SK-N-SH (cell line): ENCODE measurements at regions not wholly inside any gene's neighbourhood (a gene's known extent, or its start where the extent isn't known, plus 50 kb on each side); places are given as distances from the start of the nearest gene placed in this dataset.

Source experiments
- EP300 ChIP-seq, 2 experiments: IDR thresholded peaks; 2 replicates each; pipeline versions ENCODE4 v1.4.0 to v1.6.1; 2012; ENCODE audit warnings: borderline replicate concordance in 1 of 2, low read depth in 1 of 2, low read length in 1 of 2
- EZH2phosphoT487 ChIP-seq: fragments of 200-600 bp; sonication (generic); IDR thresholded peaks from 2 replicates; pipeline ENCODE4 v1.6.1; 2017; ENCODE audit warnings: low read depth, mixed run types, mild to moderate bottlenecking, antibody characterized with exemption, moderate library complexity, borderline replicate concordance
- FOXJ3 ChIP-seq: sonication (generic); formaldehyde crosslinking; IDR thresholded peaks from 2 replicates; pipeline ENCODE4 v1.5.1; 2020; ENCODE audit warnings: mild to moderate bottlenecking, missing genetic modification reagents
- GABPA ChIP-seq: IDR thresholded peaks from 2 replicates; pipeline ENCODE4 v1.4.0; 2012; ENCODE audit warnings: low read depth, mild to moderate bottlenecking
- JUND ChIP-seq: IDR thresholded peaks from 2 replicates; pipeline ENCODE4 v1.4.0; 2012
- MEF2A ChIP-seq: IDR thresholded peaks from 2 replicates; pipeline ENCODE4 v1.4.0; 2012; ENCODE audit warnings: low read depth, borderline replicate concordance
- POLR2AphosphoS5 ChIP-seq: IDR thresholded peaks from 2 replicates; pipeline ENCODE4 v1.6.1; 2012; ENCODE audit warnings: low read depth, low read length
- RCOR1 ChIP-seq: fragments of 150-350 bp; IDR thresholded peaks from 2 replicates; pipeline ENCODE4 v1.6.1; 2017; ENCODE audit warnings: antibody characterized with exemption, low read length
- SMC3 ChIP-seq: IDR thresholded peaks from 2 replicates; pipeline ENCODE4 v1.6.1; 2012; ENCODE audit warnings: low read depth, low read length, improper control_type of control experiment
- TF ChIP-seq, protein P1 (sequence below): fragments of 200-600 bp; sonication (generic); IDR thresholded peaks from 2 replicates; pipeline ENCODE4 v1.6.1; 2017; ENCODE audit warnings: antibody characterized with exemption, mild to moderate bottlenecking, moderate library complexity
- TF ChIP-seq, protein P2 (sequence below): fragments of 150-350 bp; IDR thresholded peaks from 2 replicates; pipeline ENCODE4 v1.6.1; 2017; ENCODE audit warnings: antibody characterized with exemption, low read length, low read depth, borderline replicate concordance
- TF ChIP-seq, protein P3 (sequence below): IDR thresholded peaks from 2 replicates; pipeline ENCODE4 v1.4.0; 2012; ENCODE audit warnings: low read depth, borderline replicate concordance

DNA sequence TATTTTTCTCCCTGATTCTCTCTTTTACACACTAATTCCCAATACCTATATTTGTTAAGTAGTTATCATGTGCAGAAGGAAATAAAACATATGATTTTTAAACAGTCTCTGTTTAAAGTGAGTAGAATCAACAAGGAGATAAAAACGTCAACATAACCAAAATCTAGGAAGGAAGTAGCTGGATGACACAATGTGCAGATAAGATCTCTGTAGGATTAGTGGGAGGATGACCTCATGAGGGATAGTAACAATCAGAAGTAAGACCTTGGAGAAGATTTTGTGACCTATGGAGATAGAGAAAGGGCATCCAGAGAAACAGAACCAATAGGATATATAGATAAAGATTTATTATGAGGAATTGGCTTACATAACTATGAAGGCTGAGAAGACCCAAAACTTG is 262.6 kb upstream of the CDH11 start:
- TF ChIP-seq, protein P1, sequence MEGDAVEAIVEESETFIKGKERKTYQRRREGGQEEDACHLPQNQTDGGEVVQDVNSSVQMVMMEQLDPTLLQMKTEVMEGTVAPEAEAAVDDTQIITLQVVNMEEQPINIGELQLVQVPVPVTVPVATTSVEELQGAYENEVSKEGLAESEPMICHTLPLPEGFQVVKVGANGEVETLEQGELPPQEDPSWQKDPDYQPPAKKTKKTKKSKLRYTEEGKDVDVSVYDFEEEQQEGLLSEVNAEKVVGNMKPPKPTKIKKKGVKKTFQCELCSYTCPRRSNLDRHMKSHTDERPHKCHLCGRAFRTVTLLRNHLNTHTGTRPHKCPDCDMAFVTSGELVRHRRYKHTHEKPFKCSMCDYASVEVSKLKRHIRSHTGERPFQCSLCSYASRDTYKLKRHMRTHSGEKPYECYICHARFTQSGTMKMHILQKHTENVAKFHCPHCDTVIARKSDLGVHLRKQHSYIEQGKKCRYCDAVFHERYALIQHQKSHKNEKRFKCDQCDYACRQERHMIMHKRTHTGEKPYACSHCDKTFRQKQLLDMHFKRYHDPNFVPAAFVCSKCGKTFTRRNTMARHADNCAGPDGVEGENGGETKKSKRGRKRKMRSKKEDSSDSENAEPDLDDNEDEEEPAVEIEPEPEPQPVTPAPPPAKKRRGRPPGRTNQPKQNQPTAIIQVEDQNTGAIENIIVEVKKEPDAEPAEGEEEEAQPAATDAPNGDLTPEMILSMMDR = no peak
- TF ChIP-seq FOXJ3 (CRISPR knock-in tag) (no peak), EP300 (IDR thresholded peaks at IDR 0.05; ENCODE audit: borderline replicate concordance in 1 of 2, low read depth in 1 of 2, low read length in 1 of 2) (no peak), RCOR1 (no peak), MEF2A (no peak), GABPA (no peak), JUND (no peak), POLR2AphosphoS5 (no peak), SMC3 (no peak), EZH2phosphoT487 (no peak)
- TF ChIP-seq, protein P2, sequence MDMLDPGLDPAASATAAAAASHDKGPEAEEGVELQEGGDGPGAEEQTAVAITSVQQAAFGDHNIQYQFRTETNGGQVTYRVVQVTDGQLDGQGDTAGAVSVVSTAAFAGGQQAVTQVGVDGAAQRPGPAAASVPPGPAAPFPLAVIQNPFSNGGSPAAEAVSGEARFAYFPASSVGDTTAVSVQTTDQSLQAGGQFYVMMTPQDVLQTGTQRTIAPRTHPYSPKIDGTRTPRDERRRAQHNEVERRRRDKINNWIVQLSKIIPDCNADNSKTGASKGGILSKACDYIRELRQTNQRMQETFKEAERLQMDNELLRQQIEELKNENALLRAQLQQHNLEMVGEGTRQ = no peak
- TF ChIP-seq, protein P3, sequence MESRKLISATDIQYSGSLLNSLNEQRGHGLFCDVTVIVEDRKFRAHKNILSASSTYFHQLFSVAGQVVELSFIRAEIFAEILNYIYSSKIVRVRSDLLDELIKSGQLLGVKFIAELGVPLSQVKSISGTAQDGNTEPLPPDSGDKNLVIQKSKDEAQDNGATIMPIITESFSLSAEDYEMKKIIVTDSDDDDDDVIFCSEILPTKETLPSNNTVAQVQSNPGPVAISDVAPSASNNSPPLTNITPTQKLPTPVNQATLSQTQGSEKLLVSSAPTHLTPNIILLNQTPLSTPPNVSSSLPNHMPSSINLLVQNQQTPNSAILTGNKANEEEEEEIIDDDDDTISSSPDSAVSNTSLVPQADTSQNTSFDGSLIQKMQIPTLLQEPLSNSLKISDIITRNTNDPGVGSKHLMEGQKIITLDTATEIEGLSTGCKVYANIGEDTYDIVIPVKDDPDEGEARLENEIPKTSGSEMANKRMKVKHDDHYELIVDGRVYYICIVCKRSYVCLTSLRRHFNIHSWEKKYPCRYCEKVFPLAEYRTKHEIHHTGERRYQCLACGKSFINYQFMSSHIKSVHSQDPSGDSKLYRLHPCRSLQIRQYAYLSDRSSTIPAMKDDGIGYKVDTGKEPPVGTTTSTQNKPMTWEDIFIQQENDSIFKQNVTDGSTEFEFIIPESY = no peak
